ENCODE measurements at regions not wholly inside any gene's neighbourhood (a gene's known extent, or its start where the extent isn't known, plus 50 kb on each side); places are given as distances from the start of the nearest gene placed in this dataset.

GRCh38 chr1:230591678-230592077 lies 50.6 kb upstream of the COG2 start:
- no peak overlapping the region for H3K27ac Mint-ChIP-seq (ENCODE audit: unreplicated experiment)
- peaks cover 32% of the 10 kb centered on the region for H3K27me3 Mint-ChIP-seq (ENCODE audit: low read depth)

GRCh38 chr1:230589951-230590350 lies 52.3 kb upstream of the COG2 start:
- H3K4me1 Mint-ChIP-seq = no peaks in the 10 kb centered on the region
- no peak overlapping the region for H3K4me3 Mint-ChIP-seq
- H3K9me3 Mint-ChIP-seq = peaks cover 7% of the 10 kb centered on the region
- no peaks in the 10 kb centered on the region for H3K36me3 Mint-ChIP-seq (ENCODE audit: low read depth)
- peaks cover 32% of the 10 kb centered on the region for H3K27me3 Mint-ChIP-seq (ENCODE audit: low read depth)
- no peak for TF ChIP-seq CTCF (conservative IDR thresholded peaks at IDR 0.05)
- H3K27ac Mint-ChIP-seq (ENCODE audit: unreplicated experiment) = no peak overlapping the region
- DNase-seq (ENCODE audit: low read depth, low spot score) = no peak

More at GRCh38 chr1:230591678-230592077, 50.6 kb upstream of the COG2 start:
- H3K4me3 Mint-ChIP-seq = no peak overlapping the region
- H3K9me3 Mint-ChIP-seq = peaks cover 3% of the 10 kb centered on the region
- H3K4me1 Mint-ChIP-seq = no peaks in the 10 kb centered on the region
- H3K36me3 Mint-ChIP-seq (ENCODE audit: low read depth) = no peaks in the 10 kb centered on the region
- TF ChIP-seq CTCF (conservative IDR thresholded peaks at IDR 0.05) = no peak
- no peak for DNase-seq (ENCODE audit: low read depth, low spot score)

- H3K36me3 Mint-ChIP-seq (ENCODE audit: low read depth) = no peaks in the 10 kb centered on the region
- no peak for DNase-seq (ENCODE audit: low read depth, low spot score)
- TF ChIP-seq CTCF (conservative IDR thresholded peaks at IDR 0.05) = no peak
- H3K9me3 Mint-ChIP-seq = peaks cover 7% of the 10 kb centered on the region
- no peak overlapping the region for H3K27ac Mint-ChIP-seq (ENCODE audit: unreplicated experiment)
- no peaks in the 10 kb centered on the region for H3K4me1 Mint-ChIP-seq
- H3K4me3 Mint-ChIP-seq = no peak overlapping the region
- H3K27me3 Mint-ChIP-seq (ENCODE audit: low read depth) = peaks cover 30% of the 10 kb centered on the region
These were observed 53.9 kb upstream of the COG2 start for GRCh38 chr1:230588323-230588746.

GRCh38 chr1:230587061-230587460 lies 55.2 kb upstream of the COG2 start:
- Mint-ChIP-seq H3K27ac (ENCODE audit: unreplicated experiment) (no peak overlapping the region), H3K4me3 (no peak overlapping the region), H3K27me3 (ENCODE audit: low read depth) (peaks cover 25% of the 10 kb centered on the region), H3K4me1 (no peaks in the 10 kb centered on the region), H3K36me3 (ENCODE audit: low read depth) (no peaks in the 10 kb centered on the region), H3K9me3 (peaks cover 8% of the 10 kb centered on the region)
- no peak for DNase-seq (ENCODE audit: low read depth, low spot score)
- no peak for TF ChIP-seq CTCF (conservative IDR thresholded peaks at IDR 0.05)

- TF ChIP-seq CTCF (conservative IDR thresholded peaks at IDR 0.05) = no peak
- no peak for DNase-seq (ENCODE audit: low read depth, low spot score)
- H3K9me3 Mint-ChIP-seq = peaks cover 11% of the 10 kb centered on the region
- H3K36me3 Mint-ChIP-seq (ENCODE audit: low read depth) = no peaks in the 10 kb centered on the region
- no peak overlapping the region for H3K4me3 Mint-ChIP-seq
- peaks cover 12% of the 10 kb centered on the region for H3K27me3 Mint-ChIP-seq (ENCODE audit: low read depth)
- H3K27ac Mint-ChIP-seq (ENCODE audit: unreplicated experiment) = no peak overlapping the region
- H3K4me1 Mint-ChIP-seq = peaks cover 3% of the 10 kb centered on the region
These were observed 57.6 kb upstream of the COG2 start for GRCh38 chr1:230584660-230585059.
